GM23248 (cell line): ENCODE measurements at regions not wholly inside any gene's neighbourhood (a gene's known extent, or its start where the extent isn't known, plus 50 kb on each side); places are given as distances from the start of the nearest gene placed in this dataset.

ENCODE experiments used
- EZH2 ChIP-seq: fragments of 200-600 bp; sonication (generic); IDR thresholded peaks from 2 replicates; pipeline ENCODE4 v1.6.1; 2018; ENCODE audit warnings: antibody characterized with exemption, mild to moderate bottlenecking; ENCODE audit not compliant: insufficient read depth, poor library complexity, severe bottlenecking
- EZH2phosphoT487 ChIP-seq: fragments of 200-600 bp; sonication (generic); IDR thresholded peaks from 2 replicates; pipeline ENCODE4 v1.6.1; 2018; ENCODE audit warnings: antibody characterized with exemption, moderate library complexity, mild to moderate bottlenecking, low read depth; ENCODE audit not compliant: insufficient read depth

- TF ChIP-seq EZH2 = no peak
- no peak for TF ChIP-seq EZH2phosphoT487
Observed at GRCh38 chr19:46955813-46956371, 63.7 kb upstream of the NPAS1 start.
